ENCODE measurements at regions not wholly inside any gene's neighbourhood (a gene's known extent, or its start where the extent isn't known, plus 50 kb on each side); places are given as distances from the start of the nearest gene placed in this dataset.
"Not testable (repeated sequence)": the region's sequence is repeated elsewhere in the genome, so short reads cannot be mapped to it uniquely, and the experiment has no call there.

DNA sequence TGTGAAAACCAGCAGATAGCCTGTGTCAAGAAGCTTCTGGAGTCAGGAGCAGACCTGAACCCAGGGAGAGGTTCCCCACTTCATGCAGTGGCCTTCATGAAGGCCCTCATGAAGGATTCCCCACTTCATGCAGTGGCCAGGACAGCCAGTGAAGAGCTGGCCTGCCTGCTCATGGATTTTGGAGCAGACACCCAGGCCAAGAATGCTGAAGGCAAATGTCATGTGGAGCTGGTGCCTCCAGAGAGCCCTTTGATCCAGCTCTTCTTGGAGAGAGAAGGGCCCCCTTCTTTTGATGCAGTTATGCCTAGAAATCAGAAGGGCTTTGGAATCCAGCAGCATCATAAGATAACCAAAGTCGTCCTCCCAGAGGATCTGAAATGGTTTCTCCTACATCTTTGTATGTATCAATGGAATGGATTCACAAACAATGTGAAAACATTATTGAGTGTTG, 103.9 kb upstream of the CHD2 start:
- Histone ChIP-seq H3K36me3 (peaks cover 2% of the 10 kb centered on the region; the same call in 1 of the 2 replicates), H3K9me3 (no peaks in the 10 kb centered on the region), H3K27me3 (no peaks in the 10 kb centered on the region), H3K4me3 (no peak overlapping the region)
- no peak for DNase-seq

- no peaks in the 10 kb centered on the region for H3K27me3 ChIP-seq
- no peak overlapping the region for H3K4me3 ChIP-seq
- H3K9me3 ChIP-seq: no peaks in the 10 kb centered on the region
- no peak for DNase-seq
- peaks cover 2% of the 10 kb centered on the region; the same call in 1 of the 2 replicates for H3K36me3 ChIP-seq
Measured at GRCh38 chr15:92797168-92798052, 102.7 kb upstream of the CHD2 start.

DNA sequence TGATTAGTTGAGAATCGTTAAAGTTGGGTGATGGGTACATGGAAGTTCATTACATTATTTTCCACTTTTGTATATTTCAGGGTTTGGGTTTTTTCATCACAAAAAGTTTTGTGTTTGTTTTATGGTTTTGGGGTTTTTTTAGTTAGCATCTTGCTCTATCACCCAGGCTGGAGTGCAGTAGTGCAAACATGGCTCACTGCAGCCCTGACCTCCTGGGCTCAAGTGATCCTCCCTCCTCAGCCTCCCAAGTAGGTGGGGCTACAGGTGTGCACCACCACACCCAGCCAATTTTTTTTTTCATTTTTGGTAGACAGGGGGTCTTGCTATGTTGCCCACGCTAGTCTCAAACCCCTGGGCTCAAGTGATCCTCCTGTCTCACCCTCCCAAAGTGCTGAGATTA, 100.1 kb upstream of the CHD2 start:
- no peak overlapping the region for H3K4me3 ChIP-seq
- no peaks in the 10 kb centered on the region for H3K27me3 ChIP-seq
- H3K9me3 ChIP-seq: peaks cover 2% of the 10 kb centered on the region; the same call in 1 of the 2 replicates
- H3K36me3 ChIP-seq: peaks cover 2% of the 10 kb centered on the region; the same call in 1 of the 2 replicates
- DNase-seq: no peak

DNA sequence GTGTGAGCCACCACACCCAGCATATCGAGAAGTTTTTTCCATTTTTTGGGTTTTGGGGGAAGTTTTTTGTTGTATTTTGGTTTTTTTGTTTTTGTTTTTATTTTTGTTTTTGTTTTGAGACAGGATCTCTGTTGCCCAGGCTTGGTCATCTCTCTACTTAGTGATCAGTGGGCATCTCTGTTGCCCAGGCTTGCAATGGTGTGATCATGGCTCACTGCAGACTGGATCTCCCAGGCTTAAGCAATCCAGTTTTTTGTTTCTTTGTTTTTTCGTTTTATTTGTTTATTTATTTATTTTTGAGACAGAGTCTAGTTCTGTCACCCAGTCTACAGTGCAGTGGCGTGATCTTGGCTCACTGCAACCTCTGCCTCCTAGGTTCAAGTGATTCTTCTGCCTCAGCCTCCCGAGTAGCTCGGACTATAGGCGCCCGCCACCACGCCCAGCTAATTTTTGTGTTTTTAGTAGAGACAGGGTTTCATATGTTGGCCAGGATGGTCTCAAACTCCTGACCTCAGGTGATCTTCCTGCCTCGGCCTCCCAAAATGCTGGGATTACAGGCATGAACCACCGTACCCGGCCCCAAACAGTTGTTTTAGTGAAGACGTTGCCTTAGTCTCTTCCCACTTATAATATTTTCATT, 99.6 kb upstream of the CHD2 start:
- not testable (repeated sequence) for H3K27me3 ChIP-seq, DNase-seq, H3K9me3 ChIP-seq, H3K4me3 ChIP-seq, H3K36me3 ChIP-seq

GRCh38 chr15:92801056-92801773, 98.9 kb upstream of the CHD2 start:
- H3K27me3 ChIP-seq, H3K9me3 ChIP-seq, H3K4me3 ChIP-seq, H3K36me3 ChIP-seq: not testable (repeated sequence)
- peak; percentile 89 for DNase-seq

DNA sequence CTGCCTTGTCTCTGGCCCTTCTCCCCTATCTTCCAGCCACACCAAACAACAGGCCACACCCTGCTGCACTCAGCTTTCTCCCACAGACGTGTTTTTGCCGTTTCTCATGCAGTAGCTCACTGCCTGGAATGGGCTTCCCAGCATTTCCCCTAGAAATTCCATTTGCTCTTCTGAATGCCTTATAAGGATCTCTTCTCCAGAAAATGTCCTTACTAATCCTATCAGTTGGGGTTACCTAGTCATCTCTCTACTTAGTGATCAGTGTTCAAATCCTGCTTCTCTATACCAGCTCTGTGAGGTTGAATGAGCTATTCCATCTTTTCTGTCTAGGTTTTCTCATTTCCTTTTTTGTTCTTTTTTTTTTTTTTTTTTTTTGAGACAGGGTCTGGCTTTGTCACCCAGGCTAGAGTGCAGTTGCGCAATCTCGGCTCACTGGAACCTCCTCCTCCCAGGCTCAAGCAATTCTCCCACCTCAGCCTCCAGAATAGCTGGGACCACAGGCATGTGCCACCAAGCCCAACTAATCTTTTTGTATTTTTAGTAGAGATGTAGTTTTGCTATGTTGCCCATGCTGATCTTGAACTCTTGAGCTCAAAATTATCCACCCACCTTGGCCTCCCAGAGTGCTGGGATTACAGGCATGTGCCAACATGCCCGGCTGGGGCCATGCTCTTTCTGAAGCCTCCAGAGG, 98.2 kb upstream of the CHD2 start:
- Histone ChIP-seq H3K27me3 (no peaks in the 10 kb centered on the region), H3K4me3 (no peak overlapping the region), H3K36me3 (peaks cover 2% of the 10 kb centered on the region; the same call in 1 of the 2 replicates), H3K9me3 (peaks cover 2% of the 10 kb centered on the region; the same call in 1 of the 2 replicates)
- DNase-seq: peak; percentile 79

- Histone ChIP-seq H3K9me3 (peaks cover 2% of the 10 kb centered on the region; the same call in 1 of the 2 replicates), H3K27me3 (no peaks in the 10 kb centered on the region), H3K36me3 (peaks cover 2% of the 10 kb centered on the region; the same call in 1 of the 2 replicates), H3K4me3 (no peak overlapping the region)
- no peak for DNase-seq
Measured at GRCh38 chr15:92803536-92803851, 96.6 kb upstream of the CHD2 start.

- peak; percentile 97 for DNase-seq
- Histone ChIP-seq H3K36me3 (peaks cover 2% of the 10 kb centered on the region; the same call in 1 of the 2 replicates), H3K27me3 (no peaks in the 10 kb centered on the region), H3K4me3 (no peak overlapping the region), H3K9me3 (peaks cover 2% of the 10 kb centered on the region; the same call in 1 of the 2 replicates)
Measured at GRCh38 chr15:92803852-92804609, 96.1 kb upstream of the CHD2 start.

GRCh38 chr15:92804610-92804936, 95.6 kb upstream of the CHD2 start:
- not testable (repeated sequence) for H3K36me3 ChIP-seq

DNA sequence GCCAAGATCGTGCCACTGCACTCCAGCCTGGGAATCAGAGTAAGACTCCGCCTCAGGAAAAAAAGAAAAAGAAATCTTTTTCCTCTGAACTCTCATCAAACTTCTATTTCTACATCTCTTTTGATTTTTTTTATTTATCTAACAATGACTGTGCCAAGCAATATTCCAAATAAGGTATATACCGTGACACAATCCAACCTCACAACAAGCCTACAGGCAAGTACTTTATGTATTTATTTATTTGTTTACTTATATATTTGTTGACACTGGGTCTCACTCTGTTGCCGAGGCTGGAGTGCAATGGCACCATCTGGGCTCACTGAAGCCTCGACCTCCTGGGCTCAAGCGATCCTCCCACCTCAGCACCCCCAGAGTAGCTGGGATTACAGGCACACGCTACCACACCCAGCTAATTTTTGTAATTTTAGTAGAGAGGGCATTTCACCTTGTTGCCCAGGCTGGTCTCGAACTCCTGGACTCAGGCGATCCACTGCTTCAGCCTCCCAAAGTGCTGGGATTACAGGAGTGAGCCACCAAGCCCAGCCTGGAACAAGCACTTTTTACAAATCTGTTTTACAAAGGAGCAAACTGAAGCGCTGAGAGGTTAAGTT, 94.9 kb upstream of the CHD2 start:
- DNase-seq: no peak
- H3K36me3 ChIP-seq: peaks cover 2% of the 10 kb centered on the region; the same call in 1 of the 2 replicates
- H3K4me3 ChIP-seq: no peak overlapping the region
- H3K27me3 ChIP-seq: no peaks in the 10 kb centered on the region
- H3K9me3 ChIP-seq: peaks cover 2% of the 10 kb centered on the region; the same call in 1 of the 2 replicates

More at GRCh38 chr15:92804610-92804936, 95.6 kb upstream of the CHD2 start:
- H3K27me3 ChIP-seq, H3K4me3 ChIP-seq, H3K9me3 ChIP-seq, DNase-seq: not testable (repeated sequence)

- not testable (repeated sequence) for H3K9me3 ChIP-seq, H3K27me3 ChIP-seq, DNase-seq, H3K4me3 ChIP-seq, H3K36me3 ChIP-seq
Measured at GRCh38 chr15:92806171-92806570, 94.0 kb upstream of the CHD2 start.

- peaks cover 2% of the 10 kb centered on the region; the same call in 1 of the 2 replicates for H3K9me3 ChIP-seq
- H3K36me3 ChIP-seq: no peaks in the 10 kb centered on the region
- H3K4me3 ChIP-seq: no peak overlapping the region
- DNase-seq: no peak
- H3K27me3 ChIP-seq: no peaks in the 10 kb centered on the region
Measured at GRCh38 chr15:92806763-92807162, 93.4 kb upstream of the CHD2 start.

GRCh38 chr15:92807971-92808571, 92.1 kb upstream of the CHD2 start:
- peaks cover 2% of the 10 kb centered on the region; the same call in 1 of the 2 replicates for H3K9me3 ChIP-seq
- H3K4me3 ChIP-seq: peak overlapping the region; percentile 45
- peak; percentile 12 for DNase-seq
- H3K36me3 ChIP-seq: no peaks in the 10 kb centered on the region
- no peaks in the 10 kb centered on the region for H3K27me3 ChIP-seq

- Histone ChIP-seq H3K36me3 (no peaks in the 10 kb centered on the region), H3K9me3 (no peaks in the 10 kb centered on the region), H3K27me3 (no peaks in the 10 kb centered on the region), H3K4me3 (peak overlapping the region; percentile 45)
- DNase-seq: peak; percentile 83
Measured at GRCh38 chr15:92808598-92809063, 91.5 kb upstream of the CHD2 start.
